M059J (cell line): ENCODE measurements at regions not wholly inside any gene's neighbourhood (a gene's known extent, or its start where the extent isn't known, plus 50 kb on each side); places are given as distances from the start of the nearest gene placed in this dataset.
"Not testable (repeated sequence)": the region's sequence is repeated elsewhere in the genome, so short reads cannot be mapped to it uniquely, and the experiment has no call there.

Source experiments
- DNase-seq: peaks from one replicate; pipeline ENCODE4 v3.0.0-alpha.2; 2012; ENCODE audit warnings: low read depth

GRCh38 chr22:27089264-27089663 is 431.9 kb downstream of the MIAT start:
- DNase-seq = no peak

GRCh38 chr22:27090611-27091011 is 433.2 kb downstream of the MIAT start:
- DNase-seq = no peak

- DNase-seq = no peak
Measured at GRCh38 chr22:27093422-27093821, 436.0 kb downstream of the MIAT start.

- DNase-seq = no peak
Measured at GRCh38 chr22:27094633-27095308, 437.4 kb downstream of the MIAT start.

GRCh38 chr22:27097506-27097905 is 440.1 kb downstream of the MIAT start:
- no peak for DNase-seq

GRCh38 chr22:27097933-27098332 is 440.5 kb downstream of the MIAT start:
- peak; percentile 73 for DNase-seq

- DNase-seq = no peak
Measured at GRCh38 chr22:27099946-27100722, 442.7 kb downstream of the MIAT start.

GRCh38 chr22:27100789-27101188 is 443.4 kb downstream of the MIAT start:
- DNase-seq = peak; percentile 88

GRCh38 chr22:27101288-27101687 is 443.9 kb downstream of the MIAT start:
- no peak for DNase-seq

GRCh38 chr22:27104449-27104848 is 447.1 kb downstream of the MIAT start:
- no peak for DNase-seq

- peak; percentile 85 for DNase-seq
Measured at GRCh38 chr22:27105142-27106025, 448.0 kb downstream of the MIAT start.

- DNase-seq = no peak
Measured at GRCh38 chr22:27106985-27107384, 449.6 kb downstream of the MIAT start.

- no peak for DNase-seq
Measured at GRCh38 chr22:27107386-27107785, 450.0 kb downstream of the MIAT start.

GRCh38 chr22:27107824-27108223 is 450.4 kb downstream of the MIAT start:
- DNase-seq = peak; percentile 98

- DNase-seq = peak; percentile 32
Measured at GRCh38 chr22:27108425-27109114, 451.2 kb downstream of the MIAT start.

- not testable (repeated sequence) for DNase-seq
Measured at GRCh38 chr22:27109406-27109805, 452.0 kb downstream of the MIAT start.

GRCh38 chr22:27110665-27111451 is 453.5 kb downstream of the MIAT start:
- DNase-seq = peak; percentile 83

- no peak for DNase-seq
Measured at GRCh38 chr22:27111796-27112672, 454.6 kb downstream of the MIAT start.

- peak; percentile 98 for DNase-seq
Measured at GRCh38 chr22:27113211-27113635, 455.8 kb downstream of the MIAT start.

GRCh38 chr22:27113641-27114040 is 456.3 kb downstream of the MIAT start:
- DNase-seq = no peak
